Natural killer cell (primary cell): ENCODE measurements at regions not wholly inside any gene's neighbourhood (a gene's known extent, or its start where the extent isn't known, plus 50 kb on each side); places are given as distances from the start of the nearest gene placed in this dataset.

Source experiments
- ATAC-seq, 3 donors: fragments of 150-1000 bp in 2 of 3; fragments of 200-7000 bp in 1 of 3; cut with Tn5 transposase; 1 replicate in 1 of 3; 2 replicates in 2 of 3; pipeline ENCODE4 v1.10.0; 2021; ENCODE audit warnings: mild to moderate bottlenecking in 2 of 3, moderate library complexity in 2 of 3
- DNase-seq, 2 donors: peaks; one replicate each; pipeline versions ENCODE4 v3.0.0 to v3.0.0-alpha.2; 2013 to 2021; ENCODE audit warnings: mixed read lengths in 1 of 2
- H3K27ac ChIP-seq: one replicate; pipeline ENCODE4 v1.5.1; 2013; ENCODE audit warnings: mild to moderate bottlenecking, low read length
- H3K27me3 ChIP-seq: one replicate; pipeline ENCODE4 v1.6.1; 2013; ENCODE audit warnings: low read length; ENCODE audit not compliant: control insufficient read depth, insufficient read depth
- H3K36me3 ChIP-seq: one replicate; pipeline ENCODE4 v1.6.1; 2013; ENCODE audit warnings: low read length; ENCODE audit not compliant: control insufficient read depth, insufficient read depth
- H3K4me1 ChIP-seq: one replicate; pipeline ENCODE4 v1.6.1; 2013; ENCODE audit warnings: low read length; ENCODE audit not compliant: control insufficient read depth, insufficient read depth
- H3K4me3 ChIP-seq: one replicate; pipeline ENCODE4 v1.5.1; 2013; ENCODE audit warnings: low read length
- H3K9me3 ChIP-seq: one replicate; pipeline ENCODE4 v1.6.1; 2013; ENCODE audit warnings: low read length; ENCODE audit not compliant: control insufficient read depth, insufficient read depth
- H3K27ac Mint-ChIP-seq, 2 donors: one replicate each; pipeline ENCODE4 v1.8.0; 2022; ENCODE audit warnings: mild to moderate bottlenecking in 2 of 2, mixed read lengths in 2 of 2, moderate library complexity in 1 of 2
- H3K27me3 Mint-ChIP-seq, 2 donors: one replicate each; pipeline ENCODE4 v1.8.0; 2022; ENCODE audit warnings: low read depth in 2 of 2, mixed read lengths in 2 of 2
- H3K36me3 Mint-ChIP-seq: one replicate; pipeline ENCODE4 v1.8.0; 2022; ENCODE audit warnings: mixed read lengths
- H3K4me1 Mint-ChIP-seq, 2 donors: one replicate each; pipeline ENCODE4 v1.8.0; 2022; ENCODE audit warnings: mixed read lengths in 2 of 2
- H3K4me3 Mint-ChIP-seq: one replicate; pipeline ENCODE4 v1.8.0; 2022; ENCODE audit warnings: mild to moderate bottlenecking, moderate library complexity, mixed read lengths
- H3K9me3 Mint-ChIP-seq, 2 donors: one replicate each; pipeline ENCODE4 v1.8.0; 2022; ENCODE audit warnings: mixed read lengths in 2 of 2
- WGBS: methylation state at CpG from one replicate; pipeline ENCODE4 v1.1.7; 2013; ENCODE audit warnings: missing lambda C conversion rate; ENCODE audit not compliant: insufficient coverage; 5-methylcytosine and 5-hydroxymethylcytosine counted together
- intact Hi-C: fragments of 100-400 bp; cut with micrococcal nuclease; formaldehyde crosslinking; loops from one replicate; pipeline ENCODE4 v1.14.2; 2022
- TF ChIP-seq, protein P1 (sequence below): fragments of 200-600 bp; IDR thresholded peaks from one replicate; pipeline ENCODE4 v1.8.0; 2022; ENCODE audit warnings: antibody characterized with exemption

DNA sequence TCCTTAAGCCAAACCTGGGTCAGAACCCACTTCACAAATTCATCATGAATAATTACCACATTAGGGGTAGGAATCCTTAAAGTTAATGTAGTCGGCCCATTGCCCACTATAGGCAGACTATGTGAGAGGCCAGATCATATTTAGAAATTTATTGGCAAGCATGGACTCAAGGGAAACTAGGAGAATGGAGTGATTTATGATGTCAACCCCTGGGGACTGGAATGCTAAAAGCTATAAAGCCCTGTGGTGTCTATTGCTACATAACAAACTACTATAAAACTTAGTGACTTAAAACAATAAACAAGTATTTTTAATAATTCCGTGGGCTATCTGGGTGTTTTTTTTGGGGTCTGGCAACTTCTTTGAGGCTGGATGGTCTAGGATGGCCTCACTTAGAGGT lies 93.9 kb downstream of the PPP1R2C start:
- Mint-ChIP-seq H3K9me3 (no peaks in the 10 kb centered on the region), H3K4me1 (no peaks in the 10 kb centered on the region), H3K4me3 (no peak overlapping the region), H3K36me3 (no peaks in the 10 kb centered on the region), H3K27ac (no peak overlapping the region), H3K27me3 (peaks cover 0 to 2% of the 10 kb centered on the region in 2 donors)
- no peak overlapping the region for H3K4me3 ChIP-seq
- no peaks in the 10 kb centered on the region for H3K36me3 ChIP-seq
- DNase-seq = no peak
- no peak for ATAC-seq
- no peak overlapping the region for H3K27ac ChIP-seq
- TF ChIP-seq, protein P1, sequence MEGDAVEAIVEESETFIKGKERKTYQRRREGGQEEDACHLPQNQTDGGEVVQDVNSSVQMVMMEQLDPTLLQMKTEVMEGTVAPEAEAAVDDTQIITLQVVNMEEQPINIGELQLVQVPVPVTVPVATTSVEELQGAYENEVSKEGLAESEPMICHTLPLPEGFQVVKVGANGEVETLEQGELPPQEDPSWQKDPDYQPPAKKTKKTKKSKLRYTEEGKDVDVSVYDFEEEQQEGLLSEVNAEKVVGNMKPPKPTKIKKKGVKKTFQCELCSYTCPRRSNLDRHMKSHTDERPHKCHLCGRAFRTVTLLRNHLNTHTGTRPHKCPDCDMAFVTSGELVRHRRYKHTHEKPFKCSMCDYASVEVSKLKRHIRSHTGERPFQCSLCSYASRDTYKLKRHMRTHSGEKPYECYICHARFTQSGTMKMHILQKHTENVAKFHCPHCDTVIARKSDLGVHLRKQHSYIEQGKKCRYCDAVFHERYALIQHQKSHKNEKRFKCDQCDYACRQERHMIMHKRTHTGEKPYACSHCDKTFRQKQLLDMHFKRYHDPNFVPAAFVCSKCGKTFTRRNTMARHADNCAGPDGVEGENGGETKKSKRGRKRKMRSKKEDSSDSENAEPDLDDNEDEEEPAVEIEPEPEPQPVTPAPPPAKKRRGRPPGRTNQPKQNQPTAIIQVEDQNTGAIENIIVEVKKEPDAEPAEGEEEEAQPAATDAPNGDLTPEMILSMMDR = no peak
- 100% methylated on average over 1 of the region's 2 CpGs for WGBS
- no peaks in the 10 kb centered on the region for H3K27me3 ChIP-seq
- H3K9me3 ChIP-seq = no peaks in the 10 kb centered on the region
- H3K4me1 ChIP-seq = no peaks in the 10 kb centered on the region
- intact Hi-C loops = no loop called here

- H3K4me1 ChIP-seq = no peaks in the 10 kb centered on the region
- no peaks in the 10 kb centered on the region for H3K27me3 ChIP-seq
- no peaks in the 10 kb centered on the region for H3K4me1 Mint-ChIP-seq
- H3K9me3 Mint-ChIP-seq = no peaks in the 10 kb centered on the region
- H3K27ac Mint-ChIP-seq = no peak overlapping the region
- H3K27ac ChIP-seq = no peak overlapping the region
- ATAC-seq (no peak), DNase-seq (no peak)
- peaks cover 0 to 8% of the 10 kb centered on the region in 2 donors for H3K27me3 Mint-ChIP-seq
- WGBS = 88% methylated on average over 1 of the region's 2 CpGs
- no peak overlapping the region for H3K4me3 Mint-ChIP-seq
- intact Hi-C loops = no loop called here
- no peaks in the 10 kb centered on the region for H3K36me3 ChIP-seq
- H3K36me3 Mint-ChIP-seq = no peaks in the 10 kb centered on the region
- no peak overlapping the region for H3K4me3 ChIP-seq
- no peaks in the 10 kb centered on the region for H3K9me3 ChIP-seq
- TF ChIP-seq, protein P1 = no peak
These were observed 97.3 kb downstream of the PPP1R2C start for GRCh38 chrX:42680666-42681065.

GRCh38 chrX:42678133-42678532 lies 99.8 kb downstream of the PPP1R2C start:
- Histone ChIP-seq H3K4me3 (no peak overlapping the region), H3K36me3 (no peaks in the 10 kb centered on the region), H3K27ac (no peak overlapping the region), H3K27me3 (no peaks in the 10 kb centered on the region), H3K4me1 (no peaks in the 10 kb centered on the region), H3K9me3 (no peaks in the 10 kb centered on the region)
- TF ChIP-seq, protein P1 = no peak
- Mint-ChIP-seq H3K36me3 (no peaks in the 10 kb centered on the region), H3K9me3 (no peaks in the 10 kb centered on the region), H3K27ac (no peak overlapping the region), H3K27me3 (peaks cover 0 to 8% of the 10 kb centered on the region in 2 donors), H3K4me1 (no peaks in the 10 kb centered on the region), H3K4me3 (no peak overlapping the region)
- ATAC-seq = no peak
- intact Hi-C loops = no loop called here
- WGBS = 95% methylated on average over 5 of the region's 6 CpGs
- DNase-seq = no peak

- Histone ChIP-seq H3K4me1 (no peaks in the 10 kb centered on the region), H3K36me3 (no peaks in the 10 kb centered on the region), H3K4me3 (no peak overlapping the region), H3K27me3 (no peaks in the 10 kb centered on the region), H3K27ac (no peak overlapping the region), H3K9me3 (no peaks in the 10 kb centered on the region)
- no peak for ATAC-seq
- H3K27ac Mint-ChIP-seq = no peak overlapping the region
- H3K4me1 Mint-ChIP-seq = no peaks in the 10 kb centered on the region
- DNase-seq = no peak
- TF ChIP-seq, protein P1 = no peak
- no peaks in the 10 kb centered on the region for H3K36me3 Mint-ChIP-seq
- intact Hi-C loops = no loop called here
- H3K4me3 Mint-ChIP-seq = no peak overlapping the region
- no peaks in the 10 kb centered on the region for H3K27me3 Mint-ChIP-seq
- no peaks in the 10 kb centered on the region for H3K9me3 Mint-ChIP-seq
These were observed 104.6 kb downstream of the PPP1R2C start for GRCh38 chrX:42673301-42673810.
